Right lobe of liver (tissue), 4 donors: ENCODE measurements at regions not wholly inside any gene's neighbourhood (a gene's known extent, or its start where the extent isn't known, plus 50 kb on each side); places are given as distances from the start of the nearest gene placed in this dataset.

ENCODE experiments used
- CTCF ChIP-seq, 4 donors: fragments of 200-600 bp in 3 of 4; fragments of 450-650 bp in 1 of 4; IDR thresholded peaks; one replicate each; pipeline versions ENCODE4 v1.5.1 to v1.8.0; 2016 to 2022; ENCODE audit warnings: antibody characterized with exemption in 4 of 4, mild to moderate bottlenecking in 2 of 4
- POLR2A ChIP-seq: fragments of 450-650 bp; IDR thresholded peaks from one replicate; pipeline ENCODE4 v1.6.1; 2017; ENCODE audit warnings: antibody characterized with exemption, mild to moderate bottlenecking
- donor health status: DM: no; HTN: no; CAD: no.
- donor health status: DM: no; HTN: no; CAD: no.
- donor health status: DM: no; HTN: yes; CAD: no.

GRCh38 chr20:51176446-51176845, 153.5 kb upstream of the KCNG1 start:
- no peak for TF ChIP-seq POLR2A
- no peak for TF ChIP-seq CTCF (IDR thresholded peaks at IDR 0.05)
